Stimulated activated CD8-positive, alpha-beta memory T cell treated with anti-CD3 and anti-CD28 coated beads, Interleukin-15, amount 100 ng/mL, for 48 hours (primary cell): ENCODE measurements at regions not wholly inside any gene's neighbourhood (a gene's known extent, or its start where the extent isn't known, plus 50 kb on each side); places are given as distances from the start of the nearest gene placed in this dataset.

Experiments
- DNase-seq, 2 donors: peaks; one replicate each; pipeline ENCODE4 v3.0.0-alpha.2; 2020; ENCODE audit warnings: low read depth in 2 of 2

DNA sequence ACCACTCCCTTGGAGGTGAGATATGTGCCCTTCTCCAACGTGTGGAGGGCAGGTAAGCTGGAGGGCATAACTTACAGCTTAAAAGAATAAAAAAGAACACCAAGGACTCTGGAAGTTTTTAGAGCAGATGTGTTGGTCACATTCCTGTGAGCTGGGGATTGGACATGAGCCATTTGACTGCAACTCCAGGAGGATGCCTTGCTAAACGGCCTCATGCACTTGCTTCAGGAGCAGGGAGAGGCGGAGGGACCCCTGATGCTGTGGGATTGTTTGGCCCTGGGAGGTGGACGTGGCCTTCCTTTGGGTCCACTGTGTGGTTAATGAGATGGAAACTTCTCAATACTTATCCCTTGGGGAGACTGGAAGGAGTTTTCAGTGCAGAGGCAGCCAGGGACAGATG, 185.6 kb downstream of the RHOU start:
- no peak for DNase-seq

DNA sequence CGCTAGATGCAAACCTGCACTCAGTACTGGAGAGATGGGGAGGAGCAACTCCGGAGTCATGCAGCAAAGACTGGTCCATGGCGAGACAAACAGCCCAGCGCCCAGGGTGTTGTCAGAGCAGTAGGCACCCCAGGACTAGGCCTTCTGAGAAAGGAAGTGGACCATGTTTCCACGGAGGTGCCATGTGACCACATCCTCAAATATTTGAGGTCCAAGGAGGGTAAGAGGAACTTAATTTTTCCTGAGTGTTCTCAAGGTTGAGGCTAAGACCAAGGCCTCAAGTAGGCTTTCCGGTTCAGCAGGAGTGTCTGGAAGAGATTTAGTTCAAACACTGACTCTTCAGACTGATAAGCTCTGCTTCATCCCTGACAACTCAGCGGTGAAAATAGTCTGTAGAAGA, 186.2 kb downstream of the RHOU start:
- no peak for DNase-seq

DNA sequence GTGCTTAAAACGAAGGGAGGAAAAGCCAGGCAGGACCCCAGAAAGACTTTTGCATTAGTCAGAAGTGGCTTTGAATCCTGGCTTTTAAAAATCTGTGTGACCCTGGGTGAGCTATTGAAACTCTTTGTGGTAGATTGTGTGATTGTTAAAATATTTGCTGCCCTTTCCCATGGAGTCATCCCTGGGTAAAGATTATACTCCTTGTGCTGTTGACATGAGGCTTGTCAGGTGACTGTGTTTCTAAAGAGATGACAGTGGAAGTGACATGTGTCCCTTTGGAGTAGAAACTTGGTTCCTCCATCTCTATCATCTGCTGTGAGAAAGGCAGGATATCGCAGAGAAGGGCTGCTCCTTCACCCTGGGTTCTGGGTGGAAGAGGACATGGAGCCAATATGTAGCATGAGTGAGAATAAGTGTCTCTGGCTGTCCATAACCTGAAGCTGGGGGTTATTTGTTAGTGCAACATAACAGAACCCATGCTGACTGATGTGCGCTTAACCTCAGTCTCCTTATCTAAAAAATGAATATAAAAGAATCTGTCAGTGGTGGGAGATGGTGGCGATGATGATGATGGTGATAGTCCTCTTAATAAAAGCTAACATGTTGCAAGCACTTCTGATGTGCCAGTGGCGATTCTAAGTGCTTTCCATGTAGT, 187.6 kb downstream of the RHOU start:
- DNase-seq, result no peak

- no peak for DNase-seq
These were observed 188.9 kb downstream of the RHOU start for GRCh38 chr1:228923973-228924686.

DNA sequence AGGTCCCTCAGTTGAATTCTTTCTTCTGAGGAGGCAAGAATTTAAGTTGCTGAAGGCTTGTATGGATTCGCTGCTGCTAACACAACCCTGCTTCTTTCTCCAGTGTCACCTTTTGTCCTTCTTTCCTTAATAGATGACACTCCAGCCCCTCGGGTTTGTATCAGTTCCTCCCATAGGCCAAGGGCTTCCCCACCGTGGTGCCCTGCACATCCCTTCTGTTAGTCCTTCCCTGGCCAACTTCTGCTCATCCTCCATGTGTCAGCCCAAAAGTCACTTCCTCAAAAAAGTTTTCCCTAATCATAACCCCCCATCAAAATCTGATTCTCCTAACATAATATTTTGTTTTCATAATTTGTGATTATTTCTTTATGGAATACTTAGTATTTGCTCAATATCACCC, 190.4 kb downstream of the RHOU start:
- no peak for DNase-seq

- DNase-seq, result no peak
These were observed 192.1 kb downstream of the RHOU start for GRCh38 chr1:228927421-228927820.

- no peak for DNase-seq
These were observed 192.9 kb downstream of the RHOU start for GRCh38 chr1:228927946-228928898.

DNA sequence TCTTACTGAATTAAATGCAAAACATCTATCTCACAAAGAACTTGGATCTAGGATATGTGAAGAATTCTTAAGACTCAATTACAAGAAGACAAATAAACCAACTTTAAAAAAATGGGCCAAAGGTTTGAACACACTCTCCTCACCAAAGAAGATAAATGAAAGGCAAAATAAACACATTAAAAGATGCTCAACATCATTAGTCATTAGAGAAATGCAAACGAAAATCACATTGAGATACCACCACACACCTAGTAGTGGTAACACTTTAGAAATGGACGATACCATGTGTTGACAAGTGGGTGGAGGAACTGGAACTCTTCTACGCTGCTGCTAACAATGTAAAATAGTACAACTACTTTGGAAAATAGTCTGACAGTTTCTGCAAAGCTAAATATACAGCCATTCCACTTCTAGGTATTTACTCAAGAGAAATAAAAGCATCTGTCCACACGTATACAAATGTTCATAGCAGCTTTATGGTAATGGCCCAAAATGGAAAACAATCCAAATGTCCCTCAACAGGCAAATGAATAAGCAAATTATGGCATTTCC, 194.3 kb downstream of the RHOU start:
- no peak for DNase-seq

DNA sequence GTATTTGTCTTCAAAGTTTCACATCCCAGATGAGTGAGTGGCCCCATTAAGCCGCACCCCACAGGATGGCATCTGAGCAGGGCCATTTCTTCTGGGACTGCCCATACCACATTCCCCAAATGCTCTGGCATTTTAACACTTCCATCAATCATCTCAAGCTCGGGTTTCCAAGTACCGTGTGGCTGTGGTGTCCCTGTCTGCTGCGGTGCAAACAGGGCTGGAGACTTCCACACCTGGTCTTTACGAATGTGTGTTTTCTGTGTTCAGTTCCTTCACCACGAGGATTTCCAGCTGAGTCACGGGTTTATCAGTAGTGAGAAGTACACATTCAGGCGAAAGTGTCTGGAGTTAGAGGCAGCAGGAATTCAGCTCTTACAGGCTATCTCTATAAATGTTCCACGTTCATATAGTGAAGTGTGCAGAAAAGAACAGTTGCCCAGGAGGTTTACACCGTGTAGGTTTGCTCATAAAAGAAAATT, 195.2 kb downstream of the RHOU start:
- no peak for DNase-seq

GRCh38 chr1:228933753-228934152, 198.5 kb downstream of the RHOU start:
- no peak for DNase-seq

DNA sequence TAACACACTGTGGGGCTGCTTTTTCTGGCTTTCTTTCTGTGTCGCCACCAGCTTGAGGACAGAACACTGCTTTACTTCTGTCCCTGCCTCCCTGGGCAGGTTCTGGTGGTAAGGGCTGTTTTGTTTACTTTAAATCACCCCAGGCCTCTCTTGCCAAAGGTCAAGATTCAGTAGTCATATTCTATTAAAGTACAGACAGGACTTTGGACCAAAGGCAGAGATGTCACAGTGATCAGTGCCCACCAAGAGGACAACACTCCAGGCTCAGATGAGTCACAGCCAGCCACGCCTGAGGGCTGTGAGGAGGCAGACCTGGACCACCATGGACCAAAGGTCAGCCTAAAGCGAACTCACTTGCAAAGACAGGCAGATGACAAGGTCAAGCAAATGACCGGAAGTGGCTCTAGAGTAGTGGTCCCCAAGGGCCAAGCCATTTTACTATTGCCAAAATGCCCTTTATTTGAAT, 200.0 kb downstream of the RHOU start:
- DNase-seq, result no peak

GRCh38 chr1:228935855-228936727, 200.8 kb downstream of the RHOU start:
- no peak for DNase-seq

GRCh38 chr1:228936881-228937280, 201.6 kb downstream of the RHOU start:
- DNase-seq, result no peak

DNA sequence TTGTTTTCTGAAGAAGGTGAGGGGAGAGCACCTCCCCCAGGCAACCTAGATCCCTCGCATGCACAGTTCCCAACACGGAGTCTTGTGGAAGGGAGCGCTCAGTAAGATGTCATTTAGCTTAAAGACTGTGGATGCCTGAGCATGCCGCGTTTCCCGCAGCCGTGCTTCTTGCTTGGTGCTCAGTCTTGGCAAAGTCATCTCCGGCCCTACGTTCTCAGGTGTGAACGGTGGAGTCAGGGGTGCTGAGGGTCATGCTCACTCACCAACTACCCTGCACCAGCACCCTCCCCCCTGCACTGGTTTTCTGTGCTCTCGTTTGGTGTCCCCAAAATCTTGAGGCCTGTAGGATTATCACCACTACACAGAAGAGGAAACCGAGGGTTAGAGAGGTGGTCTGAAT, 202.1 kb downstream of the RHOU start:
- DNase-seq, result no peak

DNA sequence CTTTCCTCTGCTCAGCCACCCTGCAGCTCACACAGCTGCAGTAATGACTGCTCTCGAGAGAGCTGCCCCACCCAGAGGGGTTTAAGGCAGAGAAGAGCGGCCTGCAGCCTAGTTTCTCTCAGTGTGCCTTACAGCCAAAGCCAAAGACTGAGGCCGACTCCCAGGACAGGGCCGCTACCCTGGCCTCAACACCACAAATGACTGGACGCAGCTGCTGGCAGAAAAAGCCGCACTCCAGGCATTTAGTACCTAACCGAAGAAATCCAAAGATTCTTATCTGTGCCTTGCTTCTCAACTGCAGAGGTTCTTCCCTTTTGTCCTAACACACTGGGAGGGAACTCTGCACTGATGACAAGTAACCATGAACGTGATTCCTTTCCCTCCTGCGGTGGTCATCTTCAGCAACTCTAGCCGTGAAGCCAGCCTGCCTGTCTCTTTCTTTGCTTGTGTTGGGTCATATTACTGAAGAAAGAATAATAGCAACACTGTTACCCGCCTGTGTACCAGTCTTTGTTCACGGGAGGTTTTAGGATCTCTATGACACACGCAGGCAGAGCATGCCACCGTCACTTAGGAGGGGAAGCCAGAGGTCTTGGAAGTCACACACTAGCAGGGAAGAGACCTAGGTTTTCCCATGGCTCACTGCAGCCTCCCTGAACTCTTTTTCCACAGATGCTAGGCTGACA, 202.7 kb downstream of the RHOU start:
- DNase-seq, result no peak

DNA sequence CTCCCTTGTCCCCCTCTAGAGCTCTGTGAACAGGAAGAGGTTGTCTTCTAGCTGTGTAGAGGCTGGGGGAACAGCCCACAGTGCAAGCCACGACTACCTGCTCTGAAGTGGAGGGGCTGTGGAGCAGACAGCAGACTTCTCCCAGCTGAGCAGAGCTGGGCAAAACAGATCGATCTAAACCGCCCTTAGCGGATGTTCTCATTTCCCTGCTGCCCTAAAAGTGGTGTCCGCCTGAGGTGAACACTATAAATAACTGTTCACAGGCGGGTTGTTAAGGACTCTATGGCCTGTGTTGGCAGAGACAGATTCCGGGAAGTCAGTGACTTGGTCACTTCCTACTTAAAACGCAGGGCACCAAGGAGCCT, 203.2 kb downstream of the RHOU start:
- DNase-seq, result no peak

- no peak for DNase-seq
These were observed 203.9 kb downstream of the RHOU start for GRCh38 chr1:228939001-228939691.

DNA sequence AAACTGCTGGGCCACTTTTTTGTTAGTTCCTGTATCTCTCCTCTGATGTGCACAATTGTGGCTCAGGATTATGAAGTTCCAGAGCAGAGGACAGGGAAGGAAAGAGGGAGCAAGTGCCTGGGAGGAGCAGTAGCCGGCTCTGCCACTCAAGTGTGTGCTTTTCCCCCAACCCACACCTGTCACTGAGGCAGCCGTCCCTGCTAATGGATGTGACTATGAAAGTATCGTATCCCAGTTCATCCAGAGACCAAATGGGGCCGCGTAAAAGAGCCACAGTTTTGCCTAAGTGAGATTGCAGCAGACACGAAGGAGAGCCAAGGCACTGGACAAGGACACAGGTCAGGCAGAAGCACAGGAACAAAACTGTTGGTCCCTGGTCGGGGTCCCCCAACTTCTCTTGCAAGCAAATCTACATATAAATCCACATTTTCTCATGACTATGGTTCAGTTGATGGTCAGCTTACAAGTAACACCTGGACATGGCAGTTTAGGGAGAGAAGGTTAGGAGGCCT, 204.7 kb downstream of the RHOU start:
- no peak for DNase-seq

DNA sequence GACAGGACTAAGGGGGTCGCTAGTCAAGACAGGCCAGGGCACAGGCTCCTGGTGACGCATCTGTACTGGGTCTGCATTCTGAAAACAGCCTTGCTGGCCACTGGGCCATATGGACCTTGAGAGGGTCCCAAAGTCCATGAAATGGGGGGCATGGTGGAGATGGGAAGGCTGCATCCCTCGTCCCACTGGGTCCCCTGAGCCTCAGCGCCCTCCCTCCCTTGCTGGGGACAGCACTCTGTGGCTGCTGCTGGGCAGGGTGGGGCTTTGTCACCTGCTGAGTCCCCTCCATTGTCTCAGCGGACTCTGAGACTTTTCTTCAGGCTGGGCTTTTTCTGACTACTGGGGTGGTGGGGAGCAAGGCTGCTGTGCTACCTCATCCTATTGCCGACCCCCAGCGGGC, 205.2 kb downstream of the RHOU start:
- no peak for DNase-seq

DNA sequence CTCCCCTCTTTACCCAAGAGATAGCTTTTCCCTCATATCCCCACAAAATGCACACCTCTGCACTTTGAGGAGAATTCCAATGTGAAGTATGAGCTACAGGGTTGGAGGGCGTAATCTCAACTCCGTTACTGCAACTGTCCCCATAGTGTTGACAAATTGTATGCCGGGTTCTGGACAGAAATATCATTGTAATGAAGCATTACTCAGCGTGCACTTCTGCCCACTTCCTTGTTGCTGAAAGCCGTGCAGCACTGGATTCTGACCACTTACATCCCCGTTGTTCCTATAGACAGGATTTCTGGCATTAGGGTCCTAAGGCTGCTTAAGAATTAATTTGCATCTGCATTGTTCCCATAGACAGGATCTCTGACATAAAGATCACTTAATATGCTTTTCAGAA, 205.6 kb downstream of the RHOU start:
- DNase-seq, result no peak
